K562 (cell line): ENCODE measurements at regions not wholly inside any gene's neighbourhood (a gene's known extent, or its start where the extent isn't known, plus 50 kb on each side); places are given as distances from the start of the nearest gene placed in this dataset.

Experiments
- ATAC-seq: fragments of 200-7000 bp; cut with Tn5 transposase; 3 replicates; pipeline ENCODE4 v1.9.1; 2020; ENCODE audit warnings: moderate library complexity
- BruUV-seq: library from RNA; stranded (reverse); fragments of 400-500 nt; replicated peaks from 2 replicates; lab custom pipeline; 2021; lab: Mats Ljungman, UMichigan
- CTCF ChIA-PET: fragments of 300-600 bp; formaldehyde crosslinking; extraction: SDS; loops from one replicate; lab custom pipeline; 2021; ENCODE audit warnings: low intra/inter-chr PET ratio; lab: Yijun Ruan, JAX
- POLR2A ChIA-PET: fragments of 300-600, 350-650 bp; sonication (Branson Sonifier 250); formaldehyde crosslinking; extraction: SDS; loops from one replicate; lab custom pipeline; 2021; ENCODE audit warnings: antibody characterized with exemption, inconsistent platforms; lab: Yijun Ruan, JAX
- DNase-seq, 4 experiments: peaks; one replicate each; pipeline versions ENCODE4 v3.0.0 to v3.0.0-alpha.2; 2011 to 2018; ENCODE audit warnings: low spot score in 3 of 4, mixed read lengths in 3 of 4; ENCODE audit errors: extremely low read depth in 1 of 4
- FAIRE-seq: peaks from 2 replicates; lab custom pipeline; 2011; peaks lifted over from hg19 to GRCh38; lab: Jason Lieb, UNC
- H2AFZ ChIP-seq: 2 replicates; pipeline ENCODE4 v1.6.0; 2011; ENCODE audit warnings: low read depth, low read length, control low read depth, inconsistent platforms
- H3K27ac ChIP-seq: fragments of 200-600 bp; 3 replicates; pipeline ENCODE4 v1.8.0; 2011; ENCODE audit warnings: low read depth, mild to moderate bottlenecking, control low read depth, inconsistent platforms, low read length, moderate library complexity, mixed read lengths; ENCODE audit errors: extremely low read depth
- H3K27me3 ChIP-seq, 2 experiments: fragments of 300-600 bp in 1 of 2; 2 replicates in 1 of 2; 3 replicates in 1 of 2; pipeline versions ENCODE4 v1.6.0 to v1.8.0; 2011; ENCODE audit warnings: inconsistent platforms in 2 of 2, low read length in 2 of 2, mild to moderate bottlenecking in 1 of 2, mixed read lengths in 1 of 2, moderate library complexity in 1 of 2; ENCODE audit not compliant: control insufficient read depth in 2 of 2, insufficient read depth in 2 of 2
- H3K36me3 ChIP-seq: fragments of 300-600 bp; 3 replicates; pipeline ENCODE4 v1.8.0; 2011; ENCODE audit warnings: mild to moderate bottlenecking, low read length, inconsistent platforms; ENCODE audit not compliant: control insufficient read depth, insufficient read depth
- H3K4me1 ChIP-seq, 2 experiments: fragments of 200-600 bp in 1 of 2; replicated peaks in 1 of 2; 2 replicates in 1 of 2; 3 replicates in 1 of 2; pipeline versions ENCODE4 v1.5.1 to v1.8.0; 2011; ENCODE audit warnings: inconsistent platforms in 2 of 2, low read length in 2 of 2, mild to moderate bottlenecking in 1 of 2, mixed read lengths in 1 of 2, moderate library complexity in 1 of 2; ENCODE audit not compliant: control insufficient read depth in 2 of 2, insufficient read depth in 2 of 2
- H3K4me2 ChIP-seq: 2 replicates; pipeline ENCODE4 v1.6.1; 2011; ENCODE audit warnings: low read length, control low read depth, inconsistent platforms, mixed read lengths; ENCODE audit not compliant: insufficient read depth
- H3K4me3 ChIP-seq: fragments of 200-600 bp; sonication (generic), shearing (Covaris generic); 2 replicates; pipeline ENCODE4 v1.5.1; 2016; ENCODE audit warnings: control low read depth, inconsistent platforms
- H3K79me2 ChIP-seq: fragments of 200-600 bp; 3 replicates; pipeline ENCODE4 v1.8.0; 2011; ENCODE audit warnings: low read length, inconsistent platforms; ENCODE audit not compliant: control insufficient read depth, insufficient read depth
- H3K9ac ChIP-seq, 2 experiments: 2 replicates each; pipeline versions ENCODE4 v1.6.0 to v1.6.1; 2011; ENCODE audit warnings: low read depth in 2 of 2, low read length in 2 of 2, control low read depth in 1 of 2, inconsistent platforms in 1 of 2, mild to moderate bottlenecking in 1 of 2, mixed read lengths in 1 of 2; ENCODE audit not compliant: insufficient read depth in 1 of 2
- H3K9me1 ChIP-seq: one replicate; pipeline ENCODE4 v1.6.0; 2011; ENCODE audit warnings: inconsistent platforms, mild to moderate bottlenecking, low read length, moderate library complexity; ENCODE audit not compliant: control insufficient read depth, insufficient read depth
- H3K9me3 ChIP-seq: replicated peaks from 2 replicates; pipeline ENCODE4 v1.5.1; 2011; ENCODE audit warnings: low read depth, low read length, inconsistent platforms; ENCODE audit not compliant: control insufficient read depth, insufficient read depth
- H4K20me1 ChIP-seq: replicated peaks from 2 replicates; pipeline ENCODE4 v1.6.1; 2011; ENCODE audit warnings: low read length, inconsistent platforms, mixed read lengths; ENCODE audit not compliant: control insufficient read depth, insufficient read depth
- E2F1 ChIP-seq: sonication (generic); formaldehyde crosslinking; IDR thresholded peaks from 2 replicates; pipeline ENCODE4 v1.8.1; 2023; ENCODE audit warnings: mild to moderate bottlenecking, missing genetic modification reagents, moderate library complexity
- MLLT1 ChIP-seq, 2 experiments: fragments of 450-650 bp; IDR thresholded peaks; 2 replicates each; pipeline ENCODE4 v1.6.1; 2016
- TEAD2 ChIP-seq: fragments of 450-650 bp; IDR thresholded peaks from 2 replicates; pipeline ENCODE4 v1.6.1; 2016; ENCODE audit warnings: missing genetic modification characterization, control low read depth, missing compliant biosample characterization
- ZNF318 ChIP-seq, 2 experiments: fragments of 450-650 bp; IDR thresholded peaks; 2 replicates each; pipeline ENCODE4 v1.6.1; 2016; ENCODE audit warnings: mild to moderate bottlenecking in 2 of 2, borderline replicate concordance in 1 of 2, low read depth in 1 of 2, moderate library complexity in 1 of 2
- WGBS: fragments of 100-300 bp; shearing (Covaris generic); methylation state at CpG from one replicate; pipeline ENCODE4 v1.1.6; 2016; ENCODE audit warnings: low coverage, mixed read lengths; ENCODE audit not compliant: insufficient coverage; ENCODE audit errors: missing lambda C conversion rate; 5-methylcytosine and 5-hydroxymethylcytosine counted together
- in situ Hi-C: fragments of 300-500 bp; cut with MboI; formaldehyde crosslinking; loops from 4 replicates; pipeline ENCODE4 v1.15.0; 2018; ENCODE audit warnings: inconsistent platforms, mixed read lengths
- intact Hi-C: fragments of 100-400 bp; cut with micrococcal nuclease; formaldehyde crosslinking; loops from 2 replicates; pipeline ENCODE4 v1.14.2; 2022

- TF ChIP-seq MLLT1 (IDR thresholded peaks at IDR 0.05): no peak
Measured at GRCh38 chr6:47413752-47414422, 63.7 kb upstream of the CD2AP start (continued).

GRCh38 chr6:47414423-47415167 lies 63.0 kb upstream of the CD2AP start:
- POLR2A ChIA-PET: interaction anchor here (0.7 to 1.5 kb wide), 3 partner anchors 10 to 220 kb away, joined by 3 to 4 read pairs (median 4); partner anchors contain the start of gene CD2AP
- FAIRE-seq: peak; percentile 56
- 0 out of 2 replicates have a peak, but pooled peaks have one; percentile 7 for TF ChIP-seq TEAD2 (tag)
- 0 out of 4 replicates have a peak, but pooled peaks of 1 of the 2 experiments have one; percentile 24 for TF ChIP-seq ZNF318 (IDR thresholded peaks at IDR 0.05; ENCODE audit: borderline replicate concordance in 1 of 2, low read depth in 1 of 2)
- no peak for TF ChIP-seq E2F1 (CRISPR knock-in tag)

More at GRCh38 chr6:47414423-47415167, 63.0 kb upstream of the CD2AP start:
- Histone ChIP-seq H3K9ac (peak overlapping the region; percentile 67 to 68), H2AFZ (peak overlapping the region; percentile 92), H3K36me3 (no peaks in the 10 kb centered on the region), H3K4me2 (peak overlapping the region; percentile 77), H3K79me2 (no peaks in the 10 kb centered on the region), H3K27ac (peak overlapping the region; percentile 78), H4K20me1 (no peaks in the 10 kb centered on the region), H3K4me3 (peak overlapping the region; percentile 11; the same call in 1 of the 2 replicates), H3K9me3 (no peaks in the 10 kb centered on the region), H3K27me3 (no peaks in the 10 kb centered on the region), H3K9me1 (no peaks in the 10 kb centered on the region), H3K4me1 (peaks cover 0 to 22% of the 10 kb centered on the region in 2 experiments; a peak in 3 of 5 replicates)
- 7% methylated on average over 14 of the region's 14 CpGs for WGBS
- BruUV-seq: no TSS peak
- DNase-seq: peak in 2 of 4 experiments; percentile 32 to 53
- in situ Hi-C loops: loop anchor here (25.0 kb wide), 1 partner anchor 198 kb away; no protein-coding TSS in a partner anchor
- intact Hi-C loops: loop anchor here (1.0 to 5.0 kb wide), 5 partner anchors 64 to 366 kb away; no protein-coding TSS in a partner anchor
- peak; percentile 57 for ATAC-seq
- CTCF ChIA-PET: interaction anchor here (0.6 to 1.5 kb wide), 3 partner anchors 306 to 366 kb away, joined by 3 to 11 read pairs (median 4); no protein-coding TSS in a partner anchor
